Ishikawa (cell line): ENCODE measurements at regions not wholly inside any gene's neighbourhood (a gene's known extent, or its start where the extent isn't known, plus 50 kb on each side); places are given as distances from the start of the nearest gene placed in this dataset.

Source experiments
- CEBPB ChIP-seq: IDR thresholded peaks from 2 replicates; pipeline ENCODE4 v1.6.1; 2012
- CREB1 ChIP-seq: IDR thresholded peaks from 2 replicates; pipeline ENCODE4 v1.6.1; 2012; ENCODE audit warnings: low read depth
- EGR1 ChIP-seq: IDR thresholded peaks from 2 replicates; pipeline ENCODE4 v1.6.1; 2012
- EP300 ChIP-seq: IDR thresholded peaks from 2 replicates; pipeline ENCODE4 v1.6.1; 2012; ENCODE audit warnings: borderline replicate concordance
- FOXM1 ChIP-seq: IDR thresholded peaks from 2 replicates; pipeline ENCODE4 v1.6.1; 2012; ENCODE audit warnings: low read depth, borderline replicate concordance
- NFIC ChIP-seq: IDR thresholded peaks from 2 replicates; pipeline ENCODE4 v1.6.1; 2012
- RAD21 ChIP-seq: IDR thresholded peaks from 2 replicates; pipeline ENCODE4 v1.6.1; 2012; ENCODE audit warnings: low read depth
- TAF1 ChIP-seq: IDR thresholded peaks from 2 replicates; pipeline ENCODE4 v1.6.1; 2012; ENCODE audit warnings: low read depth, mild to moderate bottlenecking
- TCF12 ChIP-seq: IDR thresholded peaks from 2 replicates; pipeline ENCODE4 v1.6.1; 2012; ENCODE audit warnings: low read depth
- TEAD4 ChIP-seq: IDR thresholded peaks from 2 replicates; pipeline ENCODE4 v1.6.1; 2012
- YY1 ChIP-seq: IDR thresholded peaks from 2 replicates; pipeline ENCODE4 v1.6.1; 2012; ENCODE audit warnings: low read depth
- ZBTB7A ChIP-seq: IDR thresholded peaks from 2 replicates; pipeline ENCODE4 v1.6.1; 2012; ENCODE audit warnings: low read depth
- TF ChIP-seq, protein P1 (sequence below): IDR thresholded peaks from 2 replicates; pipeline ENCODE4 v1.6.1; 2012; ENCODE audit warnings: low read depth, mild to moderate bottlenecking
- TF ChIP-seq, protein P2 (sequence below): IDR thresholded peaks from 2 replicates; pipeline ENCODE4 v1.6.1; 2012
- TF ChIP-seq, protein P3 (sequence below): IDR thresholded peaks from 2 replicates; pipeline ENCODE4 v1.6.1; 2012

DNA sequence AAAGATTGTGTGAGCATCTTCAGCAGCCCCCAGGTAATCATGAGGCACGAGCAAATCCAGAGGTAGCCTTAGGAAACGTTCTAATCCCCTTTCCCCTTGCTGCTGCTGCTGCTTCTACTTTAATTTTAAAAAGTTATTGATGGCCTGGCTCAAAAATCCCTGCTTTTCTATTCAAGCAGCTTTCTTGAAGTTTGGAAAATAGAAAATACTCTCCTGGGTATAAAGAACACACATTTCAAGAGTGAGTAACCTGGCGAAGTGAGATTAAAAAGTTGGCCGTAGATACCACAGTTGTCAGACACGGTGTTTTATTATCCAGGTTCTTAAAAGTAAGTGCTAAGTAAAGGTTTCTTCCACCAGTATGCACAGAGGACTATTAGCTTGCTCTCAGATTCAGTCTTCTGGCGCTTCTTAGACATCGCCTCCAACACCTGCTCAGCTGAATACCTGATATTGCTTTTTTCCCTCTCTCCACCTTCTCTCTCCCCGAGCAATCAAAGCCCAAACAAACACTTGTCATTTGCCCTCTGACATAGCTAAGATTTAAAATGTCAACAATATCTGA lies 150.7 kb downstream of the EDN3 start:
- TF ChIP-seq ZBTB7A = no peak
- no peak for TF ChIP-seq TEAD4
- TF ChIP-seq YY1 = no peak
- TF ChIP-seq, protein P1, sequence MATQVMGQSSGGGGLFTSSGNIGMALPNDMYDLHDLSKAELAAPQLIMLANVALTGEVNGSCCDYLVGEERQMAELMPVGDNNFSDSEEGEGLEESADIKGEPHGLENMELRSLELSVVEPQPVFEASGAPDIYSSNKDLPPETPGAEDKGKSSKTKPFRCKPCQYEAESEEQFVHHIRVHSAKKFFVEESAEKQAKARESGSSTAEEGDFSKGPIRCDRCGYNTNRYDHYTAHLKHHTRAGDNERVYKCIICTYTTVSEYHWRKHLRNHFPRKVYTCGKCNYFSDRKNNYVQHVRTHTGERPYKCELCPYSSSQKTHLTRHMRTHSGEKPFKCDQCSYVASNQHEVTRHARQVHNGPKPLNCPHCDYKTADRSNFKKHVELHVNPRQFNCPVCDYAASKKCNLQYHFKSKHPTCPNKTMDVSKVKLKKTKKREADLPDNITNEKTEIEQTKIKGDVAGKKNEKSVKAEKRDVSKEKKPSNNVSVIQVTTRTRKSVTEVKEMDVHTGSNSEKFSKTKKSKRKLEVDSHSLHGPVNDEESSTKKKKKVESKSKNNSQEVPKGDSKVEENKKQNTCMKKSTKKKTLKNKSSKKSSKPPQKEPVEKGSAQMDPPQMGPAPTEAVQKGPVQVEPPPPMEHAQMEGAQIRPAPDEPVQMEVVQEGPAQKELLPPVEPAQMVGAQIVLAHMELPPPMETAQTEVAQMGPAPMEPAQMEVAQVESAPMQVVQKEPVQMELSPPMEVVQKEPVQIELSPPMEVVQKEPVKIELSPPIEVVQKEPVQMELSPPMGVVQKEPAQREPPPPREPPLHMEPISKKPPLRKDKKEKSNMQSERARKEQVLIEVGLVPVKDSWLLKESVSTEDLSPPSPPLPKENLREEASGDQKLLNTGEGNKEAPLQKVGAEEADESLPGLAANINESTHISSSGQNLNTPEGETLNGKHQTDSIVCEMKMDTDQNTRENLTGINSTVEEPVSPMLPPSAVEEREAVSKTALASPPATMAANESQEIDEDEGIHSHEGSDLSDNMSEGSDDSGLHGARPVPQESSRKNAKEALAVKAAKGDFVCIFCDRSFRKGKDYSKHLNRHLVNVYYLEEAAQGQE = no peak
- TF ChIP-seq EP300 = no peak
- TF ChIP-seq CREB1 = no peak
- TF ChIP-seq, protein P2, sequence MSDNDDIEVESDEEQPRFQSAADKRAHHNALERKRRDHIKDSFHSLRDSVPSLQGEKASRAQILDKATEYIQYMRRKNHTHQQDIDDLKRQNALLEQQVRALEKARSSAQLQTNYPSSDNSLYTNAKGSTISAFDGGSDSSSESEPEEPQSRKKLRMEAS = no peak
- no peak for TF ChIP-seq NFIC
- no peak for TF ChIP-seq TCF12
- no peak for TF ChIP-seq TAF1
- TF ChIP-seq, protein P3, sequence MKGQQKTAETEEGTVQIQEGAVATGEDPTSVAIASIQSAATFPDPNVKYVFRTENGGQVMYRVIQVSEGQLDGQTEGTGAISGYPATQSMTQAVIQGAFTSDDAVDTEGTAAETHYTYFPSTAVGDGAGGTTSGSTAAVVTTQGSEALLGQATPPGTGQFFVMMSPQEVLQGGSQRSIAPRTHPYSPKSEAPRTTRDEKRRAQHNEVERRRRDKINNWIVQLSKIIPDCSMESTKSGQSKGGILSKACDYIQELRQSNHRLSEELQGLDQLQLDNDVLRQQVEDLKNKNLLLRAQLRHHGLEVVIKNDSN = no peak
- TF ChIP-seq EGR1 = no peak
- no peak for TF ChIP-seq CEBPB

DNA sequence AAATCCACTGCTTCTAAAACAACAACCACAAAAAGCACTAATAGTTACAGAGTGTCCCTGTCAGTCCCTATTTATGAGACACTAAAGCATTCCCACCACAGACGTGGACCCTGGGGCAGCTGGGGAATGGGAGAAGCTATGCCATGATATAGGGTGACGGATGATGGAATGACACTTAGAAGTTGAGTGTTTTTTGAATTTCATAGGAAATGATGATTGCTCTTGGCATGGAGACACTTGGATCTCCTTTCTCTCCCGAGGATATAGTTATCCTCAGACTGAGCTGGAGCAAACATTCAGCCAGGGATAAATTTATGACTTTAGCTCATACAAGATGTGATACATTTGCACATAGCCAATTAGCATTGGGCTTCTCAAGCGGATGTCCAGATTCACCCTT lies 151.2 kb downstream of the EDN3 start:
- TF ChIP-seq CEBPB = no peak
- TF ChIP-seq YY1 = no peak
- TF ChIP-seq, protein P1 = no peak
- no peak for TF ChIP-seq CREB1
- TF ChIP-seq, protein P3 = no peak
- TF ChIP-seq NFIC = no peak
- TF ChIP-seq EGR1 = no peak
- no peak for TF ChIP-seq EP300
- no peak for TF ChIP-seq TEAD4
- TF ChIP-seq TAF1 = no peak

DNA sequence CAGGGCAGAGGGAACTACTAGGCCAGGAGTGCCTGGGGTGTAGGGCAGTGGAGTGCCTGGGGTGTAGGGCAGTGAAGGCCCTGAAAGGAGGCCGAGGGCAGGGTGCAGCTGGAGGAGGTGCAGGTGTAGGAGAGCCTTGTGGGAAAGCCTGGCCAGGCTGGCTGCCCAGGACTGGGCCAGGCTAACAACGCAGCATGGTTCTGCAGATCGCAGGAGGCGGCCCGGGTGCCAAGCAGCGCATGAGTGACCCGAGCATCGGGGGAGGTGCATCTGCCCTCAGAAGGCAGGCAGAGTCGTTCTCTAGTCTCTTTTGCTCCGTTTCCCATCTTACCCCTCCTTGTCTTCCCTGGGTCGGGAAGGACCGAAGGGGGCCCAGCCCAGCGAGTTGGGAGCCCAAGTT lies 151.5 kb upstream of the PHACTR3 start:
- TF ChIP-seq YY1 = no peak
- TF ChIP-seq TAF1 = no peak

DNA sequence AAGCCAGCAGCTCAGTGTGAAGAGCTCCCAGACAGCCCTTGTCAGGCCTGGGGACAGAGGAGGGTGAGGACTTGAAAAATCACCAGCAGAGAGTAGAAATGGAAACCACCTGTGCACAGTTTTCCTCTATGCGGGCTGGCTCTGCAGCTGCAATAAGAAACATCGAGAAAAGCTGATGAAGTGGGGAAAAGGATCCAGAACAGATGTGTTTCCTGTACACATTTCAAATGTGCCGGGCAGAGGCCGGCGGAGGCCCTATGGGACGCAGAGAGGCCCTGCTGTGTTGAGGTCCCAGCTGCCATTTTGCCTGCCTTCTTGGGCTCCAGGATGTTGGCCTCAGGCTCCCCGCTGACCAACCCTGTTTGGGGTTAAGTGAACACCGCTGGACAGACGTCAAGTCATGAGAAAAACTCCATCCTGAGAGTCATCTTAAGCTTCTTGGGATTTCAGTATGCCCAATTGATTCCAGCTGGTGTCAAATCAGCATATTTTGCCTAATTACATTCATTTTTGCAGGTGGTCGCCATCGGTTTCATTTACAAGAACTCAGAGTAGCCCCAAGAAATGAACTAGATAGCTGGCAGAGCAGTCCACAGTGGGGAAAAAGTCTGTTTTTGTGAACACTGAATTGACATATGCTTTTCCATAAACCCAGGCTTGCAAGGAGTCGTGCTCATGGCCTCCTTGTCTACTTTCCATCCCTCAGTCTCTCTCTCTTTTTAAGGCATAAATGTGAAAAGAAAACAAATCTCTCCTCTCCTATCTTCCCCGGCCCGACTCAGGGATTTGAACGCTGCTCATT lies 150.4 kb upstream of the PHACTR3 start:
- no peak for TF ChIP-seq EGR1
- no peak for TF ChIP-seq TEAD4
- TF ChIP-seq NFIC = no peak
- TF ChIP-seq, protein P2 = no peak
- TF ChIP-seq, protein P3 = no peak
- TF ChIP-seq YY1 = no peak
- TF ChIP-seq TAF1 = no peak
- no peak for TF ChIP-seq ZBTB7A
- TF ChIP-seq RAD21 = no peak
- no peak for TF ChIP-seq CEBPB
- no peak for TF ChIP-seq TCF12
- TF ChIP-seq, protein P1 = no peak
- no peak for TF ChIP-seq CREB1
- TF ChIP-seq FOXM1 = no peak
